HepG2 (cell line): ENCODE measurements at regions not wholly inside any gene's neighbourhood (a gene's known extent, or its start where the extent isn't known, plus 50 kb on each side); places are given as distances from the start of the nearest gene placed in this dataset.

ENCODE experiments used
- ATAC-seq: fragments of 200-7000 bp; cut with Tn5 transposase; 3 replicates; pipeline ENCODE4 v1.9.1; 2020; ENCODE audit warnings: mild to moderate bottlenecking, moderate library complexity
- BruUV-seq: library from RNA; stranded (reverse); fragments of 400-500 nt; replicated peaks from 2 replicates; lab custom pipeline; 2021; lab: Mats Ljungman, UMichigan
- CTCF ChIA-PET: fragments of 300-600 bp; formaldehyde crosslinking; extraction: SDS; loops from one replicate; lab custom pipeline; 2021; ENCODE audit warnings: low total read pairs, inconsistent platforms, low intra/inter-chr PET ratio; lab: Yijun Ruan, JAX
- POLR2A ChIA-PET: fragments of 350-600 bp; sonication (Branson Sonifier 250); formaldehyde crosslinking; loops from one replicate; lab custom pipeline; 2020; ENCODE audit warnings: antibody characterized with exemption, inconsistent platforms; lab: Yijun Ruan, JAX
- DNase-seq: peaks from one replicate; pipeline ENCODE4 v3.0.0-alpha.2; 2015; ENCODE audit warnings: low spot score
- FAIRE-seq: peaks from 3 replicates; lab custom pipeline; 2011; peaks lifted over from hg19 to GRCh38; lab: Jason Lieb, UNC
- H2AFZ ChIP-seq: one replicate; pipeline ENCODE4 v1.6.1; 2011; ENCODE audit warnings: low read length, inconsistent platforms
- H3K27ac ChIP-seq: fragments of 300-600 bp; 3 replicates; pipeline ENCODE4 v1.8.0; 2011; ENCODE audit warnings: mixed run types, mild to moderate bottlenecking, mixed read lengths, low read length, inconsistent platforms; ENCODE audit not compliant: insufficient read depth; ENCODE audit errors: extremely low read length
- H3K27me3 ChIP-seq, 2 experiments: fragments of 200-600 bp in 1 of 2; 2 replicates in 1 of 2; 3 replicates in 1 of 2; pipeline versions ENCODE4 v1.6.0 to v1.8.0; 2011; ENCODE audit warnings: low read length in 2 of 2, mild to moderate bottlenecking in 2 of 2, moderate library complexity in 2 of 2, inconsistent platforms in 1 of 2; ENCODE audit not compliant: insufficient read depth in 2 of 2, control insufficient read depth in 1 of 2
- H3K36me3 ChIP-seq, 2 experiments: fragments of 200-600 bp in 1 of 2; replicated peaks in 1 of 2; 2 replicates in 1 of 2; 3 replicates in 1 of 2; pipeline versions ENCODE4 v1.5.1 to v1.8.0; 2011; ENCODE audit warnings: low read length in 2 of 2, inconsistent platforms in 1 of 2; ENCODE audit not compliant: insufficient read depth in 2 of 2, control insufficient read depth in 1 of 2
- H3K4me1 ChIP-seq: 2 replicates; pipeline ENCODE4 v1.5.1; 2012; ENCODE audit warnings: low read length, inconsistent platforms; ENCODE audit not compliant: insufficient read depth
- H3K4me2 ChIP-seq: 2 replicates; pipeline ENCODE4 v1.6.0; 2011; ENCODE audit warnings: low read depth, low read length, inconsistent platforms
- H3K4me3 ChIP-seq, 3 experiments: fragments of 200-600 bp in 1 of 3; sonication (generic), shearing (Covaris generic) in 1 of 3; replicated peaks in 1 of 3; 2 replicates each; pipeline ENCODE4 v1.5.1; 2011 to 2016; ENCODE audit warnings: low read length in 3 of 3, inconsistent platforms in 2 of 3, low read depth in 2 of 3, mild to moderate bottlenecking in 2 of 3, control low read depth in 1 of 3, mixed read lengths in 1 of 3; ENCODE audit not compliant: insufficient read depth in 1 of 3
- H3K79me2 ChIP-seq: one replicate; pipeline ENCODE4 v1.6.1; 2011; ENCODE audit warnings: low read length, inconsistent platforms; ENCODE audit not compliant: insufficient read depth
- H3K9ac ChIP-seq: 2 replicates; pipeline ENCODE4 v1.6.0; 2011; ENCODE audit warnings: mild to moderate bottlenecking, low read depth, low read length, inconsistent platforms; ENCODE audit not compliant: insufficient read depth
- H3K9me3 ChIP-seq: 2 replicates; pipeline ENCODE4 v1.5.1; 2012; ENCODE audit warnings: mild to moderate bottlenecking, low read length
- H4K20me1 ChIP-seq: 2 replicates; pipeline ENCODE4 v1.6.0; 2011; ENCODE audit warnings: inconsistent platforms, mild to moderate bottlenecking, low read length, moderate library complexity; ENCODE audit not compliant: insufficient read depth
- HNF4G ChIP-seq, 2 experiments: sonication (generic) in 1 of 2; formaldehyde crosslinking in 1 of 2; IDR thresholded peaks; 2 replicates each; pipeline versions ENCODE4 v1.4.0 to v1.6.1; 2011 to 2020; ENCODE audit warnings: borderline replicate concordance in 2 of 2, low read depth in 2 of 2, mild to moderate bottlenecking in 2 of 2, low read length in 1 of 2, missing genetic modification reagents in 1 of 2, moderate library complexity in 1 of 2
- KLF6 ChIP-seq: IDR thresholded peaks from 2 replicates; pipeline ENCODE4 v1.8.0; 2016; ENCODE audit warnings: missing biosample characterization, missing genetic modification reagents
- RFXANK ChIP-seq: IDR thresholded peaks from 2 replicates; pipeline ENCODE4 v1.6.1; 2016
- SP140L ChIP-seq: sonication (generic); formaldehyde crosslinking; IDR thresholded peaks from 2 replicates; pipeline ENCODE4 v1.4.0; 2020; ENCODE audit warnings: missing genetic modification reagents, borderline replicate concordance
- SRSF1 ChIP-seq: fragments of 200-400 bp; formaldehyde crosslinking; optimal IDR thresholded peaks from 2 replicates; pipeline ENCODE3; 2017; ENCODE audit warnings: mild to moderate bottlenecking, low read depth, low read length, moderate library complexity
- WGBS: methylation state at CpG from one replicate; pipeline ENCODE4 v1.1.6; 2017; ENCODE audit warnings: low lambda C conversion rate; 5-methylcytosine and 5-hydroxymethylcytosine counted together
- in situ Hi-C: cut with HindIII; loops from 2 replicates; pipeline ENCODE4 v1.10.0; 2017; ENCODE audit warnings: low pct_unique_long_range_greater_than_20kb; ENCODE audit not compliant: extremely low pct_ligation_motif_present
- intact Hi-C: fragments of 100-400 bp; cut with micrococcal nuclease; formaldehyde crosslinking; loops from one replicate; pipeline ENCODE4 v1.10.0; 2022; ENCODE audit not compliant: unreplicated experiment
- TF ChIP-seq, protein P1 (sequence below): sonication (generic); formaldehyde crosslinking; IDR thresholded peaks from 2 replicates; pipeline ENCODE4 v1.4.0; 2020; ENCODE audit warnings: missing genetic modification reagents; ENCODE audit errors: not compliant biosample characterization
- TF ChIP-seq, protein P2 (sequence below): sonication (generic); formaldehyde crosslinking; IDR thresholded peaks from 2 replicates; pipeline ENCODE4 v1.8.1; 2023; ENCODE audit warnings: mild to moderate bottlenecking, missing genetic modification reagents

DNA sequence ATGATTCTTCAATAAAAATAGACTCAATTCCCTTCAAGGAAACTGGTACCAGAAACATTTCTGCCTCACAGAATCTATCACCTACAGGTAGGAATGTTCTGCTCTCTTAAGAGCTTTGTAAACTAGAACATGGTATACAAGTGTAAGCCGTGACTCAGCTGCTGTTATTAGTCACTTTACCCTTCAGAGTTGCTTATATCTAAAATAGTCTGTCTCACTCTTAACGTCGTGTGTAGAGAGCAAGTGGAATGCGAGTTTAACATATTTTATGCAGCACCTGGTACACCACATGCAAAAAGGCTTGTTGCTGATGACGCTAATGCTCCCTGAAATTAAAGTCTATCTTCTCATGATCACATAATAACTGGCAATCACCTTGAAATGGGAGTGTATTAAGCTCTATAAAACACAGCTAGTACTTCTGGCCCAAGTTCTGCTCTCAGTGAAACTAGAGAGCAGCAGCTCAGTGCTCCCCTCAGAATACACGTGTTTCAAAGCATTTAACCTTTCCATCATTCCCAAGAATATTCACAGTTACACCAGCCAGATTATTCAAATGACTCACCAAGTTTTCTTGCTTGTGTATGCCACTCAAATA, 420.0 kb downstream of the ZEB2 start:
- CTCF ChIA-PET, result no interaction called here
- POLR2A ChIA-PET, result no interaction called here
- H3K27ac ChIP-seq, result no peak overlapping the region
- in situ Hi-C loops, result no loop called here
- DNase-seq (no peak), FAIRE-seq (no peak)
- no peak overlapping the region for H3K4me2 ChIP-seq
- no peak overlapping the region for H3K9ac ChIP-seq
- H2AFZ ChIP-seq, result no peak overlapping the region
- no TSS peak for BruUV-seq
- H3K27me3 ChIP-seq, result no peaks in the 10 kb centered on the region
- TF ChIP-seq SRSF1 (no peak), HNF4G (IDR thresholded peaks at IDR 0.05; ENCODE audit: borderline replicate concordance, low read depth, low read length) (no peak), HNF4G (CRISPR knock-in tag; IDR thresholded peaks at IDR 0.05; ENCODE audit: borderline replicate concordance, low read depth) (no peak), RFXANK (CRISPR knock-in tag) (no peak), KLF6 (CRISPR knock-in tag) (no peak), SP140L (CRISPR knock-in tag) (no peak)
- TF ChIP-seq, protein P1, sequence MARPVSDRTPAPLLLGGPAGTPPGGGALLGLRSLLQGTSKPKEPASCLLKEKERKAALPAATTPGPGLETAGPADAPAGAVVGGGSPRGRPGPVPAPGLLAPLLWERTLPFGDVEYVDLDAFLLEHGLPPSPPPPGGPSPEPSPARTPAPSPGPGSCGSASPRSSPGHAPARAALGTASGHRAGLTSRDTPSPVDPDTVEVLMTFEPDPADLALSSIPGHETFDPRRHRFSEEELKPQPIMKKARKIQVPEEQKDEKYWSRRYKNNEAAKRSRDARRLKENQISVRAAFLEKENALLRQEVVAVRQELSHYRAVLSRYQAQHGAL (CRISPR knock-in tag), result no peak
- TF ChIP-seq, protein P2, sequence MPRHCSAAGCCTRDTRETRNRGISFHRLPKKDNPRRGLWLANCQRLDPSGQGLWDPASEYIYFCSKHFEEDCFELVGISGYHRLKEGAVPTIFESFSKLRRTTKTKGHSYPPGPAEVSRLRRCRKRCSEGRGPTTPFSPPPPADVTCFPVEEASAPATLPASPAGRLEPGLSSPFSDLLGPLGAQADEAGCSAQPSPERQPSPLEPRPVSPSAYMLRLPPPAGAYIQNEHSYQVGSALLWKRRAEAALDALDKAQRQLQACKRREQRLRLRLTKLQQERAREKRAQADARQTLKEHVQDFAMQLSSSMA (CRISPR knock-in tag), result no peak
- TF ChIP-seq, all 625 proteins: peak for 0
- intact Hi-C loops, result no loop called here
- no peaks in the 10 kb centered on the region for H3K4me1 ChIP-seq
- peaks cover 19% of the 10 kb centered on the region; the same call in 1 of the 2 replicates for H3K9me3 ChIP-seq
- H4K20me1 ChIP-seq, result no peaks in the 10 kb centered on the region
- no peak for ATAC-seq
- no peak overlapping the region for H3K4me3 ChIP-seq
- WGBS, result 41% methylated on average over 6 of the region's 6 CpGs
- no peaks in the 10 kb centered on the region for H3K79me2 ChIP-seq
- H3K36me3 ChIP-seq, result no peaks in the 10 kb centered on the region
